ENCODE measurements at regions not wholly inside any gene's neighbourhood (a gene's known extent, or its start where the extent isn't known, plus 50 kb on each side); places are given as distances from the start of the nearest gene placed in this dataset.
"Not testable (repeated sequence)": the region's sequence is repeated elsewhere in the genome, so short reads cannot be mapped to it uniquely, and the experiment has no call there.

DNA sequence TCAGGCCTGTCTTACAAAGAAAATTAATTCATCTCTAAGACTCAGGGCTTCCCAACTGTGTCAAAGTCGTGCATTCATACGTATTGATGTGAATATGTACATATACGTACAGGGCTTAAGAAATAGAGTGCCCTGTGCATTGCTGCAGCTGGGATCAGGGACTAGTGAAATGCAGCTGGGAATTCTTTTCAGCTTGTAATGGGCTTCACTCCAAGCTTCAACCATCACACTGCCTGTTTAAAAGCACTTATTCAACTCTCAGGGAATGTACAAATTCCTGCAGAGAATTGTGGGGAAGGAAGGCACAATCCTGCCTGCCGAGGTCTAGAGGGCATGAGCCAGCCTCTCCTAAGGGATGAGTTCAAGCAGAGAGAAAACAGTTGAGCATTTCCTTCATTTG is 59.6 kb upstream of the MAN2A1 start:
- DNase-seq: no peak

- DNase-seq: no peak
These were observed 61.1 kb upstream of the MAN2A1 start for GRCh38 chr5:109628591-109628990.

DNA sequence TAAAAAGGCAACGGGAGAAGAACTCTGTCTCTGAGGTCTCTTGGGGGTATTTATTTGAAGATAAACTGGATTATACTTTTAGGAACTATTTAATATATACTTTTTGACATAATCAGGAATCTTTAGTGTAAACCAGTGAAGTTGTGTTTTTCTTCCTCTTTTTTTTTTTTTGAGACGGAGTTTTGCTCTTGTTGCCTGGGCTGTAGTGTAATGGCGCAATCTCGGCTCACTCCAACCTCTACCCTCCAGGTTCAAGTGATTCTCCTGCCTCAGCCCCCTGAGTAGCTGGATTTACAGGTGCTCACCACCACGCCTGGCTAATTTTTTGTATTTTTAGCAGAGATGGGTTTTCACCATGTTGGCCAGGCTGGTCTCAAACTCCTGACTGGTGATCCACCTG is 68.5 kb upstream of the MAN2A1 start:
- DNase-seq: not testable (repeated sequence)

DNA sequence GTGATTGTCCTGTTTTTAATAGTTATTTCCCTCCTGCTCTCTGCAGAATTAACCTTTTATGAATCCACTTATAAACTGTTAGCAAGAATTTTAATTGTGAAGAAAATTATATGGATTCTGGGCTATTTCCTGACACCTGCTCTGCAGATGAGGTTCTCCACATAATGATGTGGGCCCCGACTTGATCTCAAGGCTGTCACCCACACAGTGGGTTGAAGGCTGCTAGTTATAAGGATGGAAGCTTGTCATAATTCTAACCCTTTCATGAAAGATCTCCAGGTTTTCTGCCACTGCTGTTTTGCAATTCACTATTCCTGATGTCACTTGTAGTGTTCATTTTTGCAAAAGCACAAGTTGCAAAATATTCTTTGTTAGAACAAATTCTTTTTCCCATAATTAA is 69.1 kb upstream of the MAN2A1 start:
- DNase-seq: no peak

DNA sequence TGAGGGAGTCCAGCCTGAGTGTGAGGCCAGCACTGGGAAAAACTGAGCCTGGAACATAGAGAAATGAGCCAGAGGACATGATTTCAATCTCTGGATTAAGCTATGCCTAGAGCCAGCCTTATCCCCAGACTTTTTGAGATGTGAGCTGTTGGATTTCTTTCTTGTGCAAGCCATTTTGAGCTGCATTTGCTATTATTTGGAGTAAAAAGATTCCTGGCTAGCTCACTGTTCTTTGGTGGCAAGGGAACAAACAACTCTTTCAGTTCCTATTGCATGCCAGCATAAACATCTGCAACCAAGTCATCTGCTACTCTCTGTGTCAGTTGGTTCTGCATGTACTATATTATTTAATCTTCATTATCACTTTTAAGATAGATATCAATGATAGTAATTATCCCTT is 70.1 kb upstream of the MAN2A1 start:
- peak; percentile 14 for DNase-seq

- no peak for DNase-seq
These were observed 70.7 kb upstream of the MAN2A1 start for GRCh38 chr5:109619021-109619460.

DNA sequence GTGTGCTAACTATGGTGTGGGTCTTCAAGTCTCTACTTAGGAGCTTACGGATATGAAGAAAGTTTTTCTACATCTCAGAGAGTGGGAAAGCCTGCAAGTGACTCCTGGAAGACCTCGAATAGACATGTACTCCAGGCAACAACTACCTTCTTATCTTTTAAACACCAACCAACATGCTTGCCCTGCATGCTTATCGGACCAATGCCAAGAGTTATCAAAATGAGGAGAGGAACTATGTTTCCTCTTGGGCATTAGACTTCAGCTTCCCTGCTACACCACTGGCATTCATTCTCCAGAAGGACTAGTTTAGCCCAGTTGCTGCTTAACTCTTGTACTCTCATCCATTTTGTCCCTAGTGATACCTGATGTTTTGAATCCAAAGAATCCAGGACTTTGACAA is 74.7 kb upstream of the MAN2A1 start:
- no peak for DNase-seq

DNA sequence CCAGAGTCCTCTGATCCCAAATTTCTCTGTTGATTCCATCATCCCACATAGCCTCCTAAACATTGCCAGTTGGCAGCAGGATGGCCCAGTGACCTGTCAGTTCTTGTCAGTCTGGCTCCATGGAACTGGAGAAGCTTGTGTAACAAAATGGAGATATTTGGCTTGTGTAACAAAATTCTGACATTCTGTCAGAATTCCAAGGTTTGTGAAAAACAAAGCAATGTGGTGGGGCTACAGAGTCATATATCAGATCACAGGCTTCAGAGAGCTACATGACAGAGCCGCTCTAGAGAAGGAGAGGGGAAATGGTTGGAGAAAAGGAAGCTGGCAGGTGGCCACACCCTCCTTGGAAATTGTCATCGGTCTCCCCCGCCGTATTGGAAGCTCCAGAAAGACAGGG is 75.4 kb upstream of the MAN2A1 start:
- DNase-seq: no peak

GRCh38 chr5:109612278-109612905 is 77.3 kb upstream of the MAN2A1 start:
- no peak for DNase-seq

DNA sequence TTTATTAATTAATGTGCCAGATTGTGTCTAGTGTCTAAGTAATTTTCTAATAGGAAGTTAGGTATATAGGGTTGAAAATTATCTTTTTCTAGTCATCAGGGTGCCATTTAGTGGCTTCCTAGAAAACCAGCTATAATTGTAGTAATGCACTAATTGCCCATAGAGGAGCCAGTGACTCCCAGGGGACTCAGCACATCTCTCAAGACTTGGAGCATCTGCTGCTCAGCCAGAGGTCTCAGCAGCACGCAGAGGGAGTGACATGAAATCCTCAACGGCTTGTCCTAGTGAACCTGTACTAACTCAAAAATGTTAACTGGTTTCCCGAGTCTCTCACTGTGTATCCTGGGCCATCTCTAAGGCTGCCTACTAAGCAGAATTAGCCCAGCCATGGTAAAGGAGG is 78.2 kb upstream of the MAN2A1 start:
- no peak for DNase-seq

GRCh38 chr5:109611061-109611460 is 78.7 kb upstream of the MAN2A1 start:
- no peak for DNase-seq

DNA sequence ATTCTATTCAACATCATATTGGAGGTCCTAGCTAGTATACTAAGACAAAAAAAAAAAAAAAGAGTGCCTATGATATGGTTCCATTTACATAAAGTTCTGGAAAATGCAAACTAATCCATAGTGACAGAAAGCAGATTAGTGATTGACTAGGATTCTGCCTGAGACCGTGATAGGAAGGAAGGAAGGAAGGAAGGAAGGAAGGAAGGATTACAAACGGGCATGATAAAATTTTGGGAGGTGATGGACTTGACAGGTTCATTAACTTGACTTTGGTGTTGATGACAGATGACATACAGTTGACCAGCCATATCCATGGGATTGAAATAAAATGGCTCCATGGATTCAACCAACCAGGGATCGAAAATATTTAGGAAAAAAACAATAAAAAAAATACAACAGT is 79.1 kb upstream of the MAN2A1 start:
- DNase-seq: no peak

DNA sequence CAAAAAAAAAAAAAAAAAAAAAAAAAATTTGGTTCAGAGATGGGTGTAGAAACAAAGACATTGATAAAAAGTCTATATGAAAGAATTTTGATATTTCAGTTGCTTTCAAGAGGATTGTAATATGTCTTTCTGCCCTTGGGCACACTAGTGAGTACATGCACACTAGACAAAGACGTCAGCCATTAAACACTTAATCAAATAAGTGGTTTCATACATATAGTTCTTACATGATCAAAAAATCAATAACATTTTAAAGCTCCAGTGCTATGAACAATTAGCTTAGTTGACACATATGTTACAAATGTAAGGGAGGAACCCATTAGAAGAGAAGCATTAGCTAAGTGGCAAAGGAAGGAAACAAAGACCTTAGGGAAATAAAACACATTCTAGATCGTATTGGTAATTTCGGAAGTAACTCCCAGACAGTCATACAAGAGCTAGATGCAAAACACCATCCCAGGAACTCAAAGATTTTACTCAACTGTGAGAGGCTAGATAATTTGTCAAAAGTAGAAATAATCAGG is 84.5 kb upstream of the MAN2A1 start:
- no peak for DNase-seq

- no peak for DNase-seq
These were observed 85.0 kb upstream of the MAN2A1 start for GRCh38 chr5:109604758-109605157.

- DNase-seq: no peak
These were observed 88.0 kb upstream of the MAN2A1 start for GRCh38 chr5:109601736-109602135.

GRCh38 chr5:109597893-109598292 is 91.8 kb upstream of the MAN2A1 start:
- DNase-seq: no peak

DNA sequence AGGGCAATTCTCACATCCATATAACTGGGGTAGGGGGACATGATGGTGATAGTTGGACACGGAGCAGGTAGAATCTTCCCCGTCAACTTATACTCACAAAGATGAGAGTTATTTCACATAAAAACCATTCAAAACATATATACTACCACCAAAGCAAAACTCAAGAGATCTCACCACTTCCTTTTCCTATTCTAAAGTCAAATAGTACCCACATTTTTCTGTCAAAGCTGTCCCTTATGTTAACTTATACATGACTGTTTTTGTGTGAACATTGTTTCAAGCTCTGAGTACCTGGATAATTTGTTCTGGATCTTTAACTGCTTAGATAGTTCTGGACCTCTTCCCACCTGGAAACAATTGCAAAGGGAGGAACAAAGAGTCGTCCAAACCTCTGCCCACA is 95.5 kb upstream of the MAN2A1 start:
- DNase-seq: no peak

DNA sequence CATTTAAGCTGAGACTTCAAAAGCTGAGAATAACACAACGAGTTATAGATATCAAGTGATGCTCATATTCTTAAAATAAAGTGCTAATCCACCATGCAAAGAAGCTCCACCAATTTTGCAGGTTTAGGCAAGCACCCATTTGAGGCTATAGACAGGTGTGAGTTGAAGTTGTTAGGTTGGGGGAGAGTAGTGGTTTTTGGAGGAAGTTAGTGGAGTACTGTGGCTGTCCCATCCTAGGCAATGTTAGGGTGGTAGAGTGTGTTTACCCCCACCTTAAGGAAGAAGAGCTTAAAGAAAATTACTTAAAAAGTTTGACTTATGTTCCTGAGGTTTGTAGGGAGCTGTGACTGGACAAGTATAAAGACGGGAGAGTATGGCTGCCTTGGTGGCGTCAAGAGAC is 98.9 kb upstream of the MAN2A1 start:
- DNase-seq: no peak

DNA sequence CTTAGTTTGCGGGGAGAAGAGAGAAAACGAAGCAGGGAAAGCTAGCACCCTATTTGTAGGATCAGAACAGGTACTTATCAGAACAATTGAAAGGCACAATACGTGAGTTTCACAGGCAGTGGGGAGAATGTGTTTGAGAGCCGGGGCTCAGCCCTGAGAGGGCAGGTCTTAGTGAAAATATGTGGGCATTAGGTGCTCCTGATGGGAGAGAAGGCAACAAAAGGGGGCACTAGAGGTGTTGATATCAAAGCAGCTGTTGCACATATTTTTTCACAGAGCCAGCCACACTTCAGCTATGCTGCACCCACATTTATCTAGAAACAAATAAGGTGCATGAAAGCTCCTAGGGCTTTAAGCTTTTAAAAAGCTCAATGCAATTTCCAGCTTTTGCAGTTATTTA is 99.7 kb upstream of the MAN2A1 start:
- DNase-seq: no peak

- DNase-seq: no peak
These were observed 100.5 kb upstream of the MAN2A1 start for GRCh38 chr5:109589239-109589638.

- DNase-seq: no peak
These were observed 101.3 kb upstream of the MAN2A1 start for GRCh38 chr5:109588281-109589035.

GRCh38 chr5:109584986-109585599 is 104.6 kb upstream of the MAN2A1 start:
- no peak for DNase-seq

- no peak for DNase-seq
These were observed 109.5 kb upstream of the MAN2A1 start for GRCh38 chr5:109580225-109580624.

DNA sequence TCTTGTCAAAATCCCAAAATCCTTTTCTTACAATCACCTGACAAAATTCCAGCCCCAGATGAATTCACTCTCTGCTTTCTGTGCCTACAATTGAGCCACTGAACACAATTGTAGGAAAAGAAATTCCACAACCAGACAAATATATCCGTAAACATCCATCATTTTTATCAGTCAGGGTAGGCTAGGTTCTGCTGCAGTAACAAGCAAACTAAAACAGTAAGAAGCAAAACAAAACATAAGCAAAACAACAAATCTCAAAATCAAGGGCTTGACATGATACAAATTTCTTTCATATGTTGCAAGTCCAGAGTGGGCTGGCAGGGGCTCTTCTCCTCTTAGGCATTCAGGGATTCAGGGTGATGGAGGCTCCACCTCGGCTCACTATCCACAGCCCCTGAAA is 114.2 kb upstream of the MAN2A1 start:
- no peak for DNase-seq
